HL-60 (cell line): ENCODE measurements at regions not wholly inside any gene's neighbourhood (a gene's known extent, or its start where the extent isn't known, plus 50 kb on each side); places are given as distances from the start of the nearest gene placed in this dataset.
"Not testable (repeated sequence)": the region's sequence is repeated elsewhere in the genome, so short reads cannot be mapped to it uniquely, and the experiment has no call there.

ENCODE experiments used
- DNase-seq, 2 experiments: peaks; one replicate each; pipeline ENCODE4 v3.0.0-alpha.2; 2010 to 2020; ENCODE audit warnings: low read depth in 1 of 2, low spot score in 1 of 2
- H3K27ac ChIP-seq: fragments of 250-450 bp; sonication (Bioruptor Pico); replicated peaks from 2 replicates; pipeline ENCODE4 v1.5.1; 2020; ENCODE audit warnings: mild to moderate bottlenecking, moderate library complexity
- H3K27me3 ChIP-seq: fragments of 250-450 bp; sonication (Bioruptor Pico); 2 replicates; pipeline ENCODE4 v1.5.1; 2021; ENCODE audit warnings: mild to moderate bottlenecking, moderate library complexity; ENCODE audit not compliant: insufficient read depth, poor library complexity, severe bottlenecking
- H3K4me3 ChIP-seq: replicated peaks from 2 replicates; pipeline ENCODE4 v1.5.1; 2011; ENCODE audit warnings: mild to moderate bottlenecking, control low read depth, low read length; ENCODE audit not compliant: insufficient read depth
- CTCF ChIP-seq: IDR thresholded peaks from one replicate; pipeline ENCODE4 v1.5.1; 2011; ENCODE audit warnings: low read length, control low read depth, inconsistent platforms; ENCODE audit not compliant: insufficient read depth
- GABPA ChIP-seq: IDR thresholded peaks from 2 replicates; pipeline ENCODE4 v1.6.1; 2012; ENCODE audit warnings: low read depth
- POLR2AphosphoS5 ChIP-seq: IDR thresholded peaks from 2 replicates; pipeline ENCODE4 v1.6.1; 2012; ENCODE audit warnings: low read depth
- SPI1 ChIP-seq: IDR thresholded peaks from 2 replicates; pipeline ENCODE4 v1.6.1; 2012; ENCODE audit warnings: low read depth, mild to moderate bottlenecking, borderline replicate concordance
- TF ChIP-seq, protein P1 (sequence below): IDR thresholded peaks from 2 replicates; pipeline ENCODE4 v1.6.1; 2012; ENCODE audit warnings: low read depth; ENCODE audit not compliant: insufficient replicate concordance

GRCh38 chr4:103423261-103423660 lies 225.1 kb upstream of the CENPE start:
- TF ChIP-seq POLR2AphosphoS5 (no peak), CTCF (no peak), GABPA (no peak), SPI1 (no peak)
- TF ChIP-seq, protein P1, sequence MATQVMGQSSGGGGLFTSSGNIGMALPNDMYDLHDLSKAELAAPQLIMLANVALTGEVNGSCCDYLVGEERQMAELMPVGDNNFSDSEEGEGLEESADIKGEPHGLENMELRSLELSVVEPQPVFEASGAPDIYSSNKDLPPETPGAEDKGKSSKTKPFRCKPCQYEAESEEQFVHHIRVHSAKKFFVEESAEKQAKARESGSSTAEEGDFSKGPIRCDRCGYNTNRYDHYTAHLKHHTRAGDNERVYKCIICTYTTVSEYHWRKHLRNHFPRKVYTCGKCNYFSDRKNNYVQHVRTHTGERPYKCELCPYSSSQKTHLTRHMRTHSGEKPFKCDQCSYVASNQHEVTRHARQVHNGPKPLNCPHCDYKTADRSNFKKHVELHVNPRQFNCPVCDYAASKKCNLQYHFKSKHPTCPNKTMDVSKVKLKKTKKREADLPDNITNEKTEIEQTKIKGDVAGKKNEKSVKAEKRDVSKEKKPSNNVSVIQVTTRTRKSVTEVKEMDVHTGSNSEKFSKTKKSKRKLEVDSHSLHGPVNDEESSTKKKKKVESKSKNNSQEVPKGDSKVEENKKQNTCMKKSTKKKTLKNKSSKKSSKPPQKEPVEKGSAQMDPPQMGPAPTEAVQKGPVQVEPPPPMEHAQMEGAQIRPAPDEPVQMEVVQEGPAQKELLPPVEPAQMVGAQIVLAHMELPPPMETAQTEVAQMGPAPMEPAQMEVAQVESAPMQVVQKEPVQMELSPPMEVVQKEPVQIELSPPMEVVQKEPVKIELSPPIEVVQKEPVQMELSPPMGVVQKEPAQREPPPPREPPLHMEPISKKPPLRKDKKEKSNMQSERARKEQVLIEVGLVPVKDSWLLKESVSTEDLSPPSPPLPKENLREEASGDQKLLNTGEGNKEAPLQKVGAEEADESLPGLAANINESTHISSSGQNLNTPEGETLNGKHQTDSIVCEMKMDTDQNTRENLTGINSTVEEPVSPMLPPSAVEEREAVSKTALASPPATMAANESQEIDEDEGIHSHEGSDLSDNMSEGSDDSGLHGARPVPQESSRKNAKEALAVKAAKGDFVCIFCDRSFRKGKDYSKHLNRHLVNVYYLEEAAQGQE = no peak
- DNase-seq = no peak
- no peak overlapping the region for H3K27ac ChIP-seq
- no peak overlapping the region for H3K4me3 ChIP-seq
- no peaks in the 10 kb centered on the region for H3K27me3 ChIP-seq

- no peak for TF ChIP-seq GABPA
- TF ChIP-seq POLR2AphosphoS5 = no peak
- TF ChIP-seq, protein P1 = no peak
- TF ChIP-seq SPI1 = no peak
- no peak for TF ChIP-seq CTCF
- no peak overlapping the region for H3K27ac ChIP-seq
- no peak for DNase-seq
- no peak overlapping the region for H3K4me3 ChIP-seq
- H3K27me3 ChIP-seq = no peaks in the 10 kb centered on the region
Measured at GRCh38 chr4:103422467-103423219, 224.5 kb upstream of the CENPE start.

- Histone ChIP-seq H3K4me3 (no peak overlapping the region), H3K27ac (no peak overlapping the region), H3K27me3 (no peaks in the 10 kb centered on the region)
- no peak for DNase-seq
- no peak for TF ChIP-seq SPI1
- TF ChIP-seq GABPA = no peak
- TF ChIP-seq, protein P1 = no peak
- no peak for TF ChIP-seq CTCF
- TF ChIP-seq POLR2AphosphoS5 = no peak
Measured at GRCh38 chr4:103415801-103416200, 217.7 kb upstream of the CENPE start.

- not testable (repeated sequence) for H3K27me3 ChIP-seq, DNase-seq, H3K27ac ChIP-seq
Measured at GRCh38 chr4:103412646-103413045, 214.5 kb upstream of the CENPE start.

More at GRCh38 chr4:103412646-103413045, 214.5 kb upstream of the CENPE start:
- not testable (repeated sequence) for H3K4me3 ChIP-seq
